Keratinocyte (primary cell): ENCODE measurements at regions not wholly inside any gene's neighbourhood (a gene's known extent, or its start where the extent isn't known, plus 50 kb on each side); places are given as distances from the start of the nearest gene placed in this dataset.

Source experiments
- DNase-seq: peaks from one replicate; pipeline ENCODE4 v3.0.0-alpha.2; 2011; ENCODE audit warnings: low read depth, missing footprints, low spot score
- FAIRE-seq: peaks from 2 replicates; lab custom pipeline; 2011; peaks lifted over from hg19 to GRCh38; lab: Jason Lieb, UNC
- H2AFZ ChIP-seq: 2 replicates; pipeline ENCODE4 v1.6.0; 2012; ENCODE audit warnings: low read length, control low read depth, inconsistent platforms; ENCODE audit not compliant: control insufficient read depth
- H3K27ac ChIP-seq: 2 replicates; pipeline ENCODE4 v1.5.1; 2011; ENCODE audit warnings: low read length; ENCODE audit not compliant: control insufficient read depth, insufficient read depth
- H3K27me3 ChIP-seq: 3 replicates; pipeline ENCODE4 v1.6.0; 2011; ENCODE audit warnings: low read length; ENCODE audit not compliant: control insufficient read depth, insufficient read depth; ENCODE audit errors: extremely low read depth
- H3K36me3 ChIP-seq, 2 experiments: 2 replicates in 1 of 2; 3 replicates in 1 of 2; pipeline ENCODE4 v1.5.1; 2011; ENCODE audit warnings: low read length in 2 of 2, mild to moderate bottlenecking in 1 of 2; ENCODE audit not compliant: control insufficient read depth in 2 of 2, insufficient read depth in 2 of 2; ENCODE audit errors: extremely low read depth in 1 of 2
- H3K4me1 ChIP-seq: 3 replicates; pipeline ENCODE4 v1.5.1; 2011; ENCODE audit warnings: low read length; ENCODE audit not compliant: control insufficient read depth, insufficient read depth; ENCODE audit errors: extremely low read depth
- H3K4me2 ChIP-seq: 3 replicates; pipeline ENCODE4 v1.6.0; 2011; ENCODE audit warnings: low read depth, low read length; ENCODE audit not compliant: control insufficient read depth, insufficient read depth; ENCODE audit errors: extremely low read depth
- H3K4me3 ChIP-seq, 3 experiments: fragments of 200-600 bp in 1 of 3; sonication (generic) in 1 of 3; 2 replicates in 2 of 3; 3 replicates in 1 of 3; pipeline ENCODE4 v1.5.1; 2011 to 2016; ENCODE audit warnings: low read length in 3 of 3, mild to moderate bottlenecking in 3 of 3, control low read depth in 2 of 3, inconsistent platforms in 1 of 3, low read depth in 1 of 3, mixed read lengths in 1 of 3, mixed run types in 1 of 3, moderate library complexity in 1 of 3; ENCODE audit not compliant: control insufficient read depth in 2 of 3, insufficient read depth in 2 of 3; ENCODE audit errors: extremely low read depth in 1 of 3
- H3K79me2 ChIP-seq: 2 replicates; pipeline ENCODE4 v1.6.0; 2012; ENCODE audit warnings: low read length; ENCODE audit not compliant: control insufficient read depth, insufficient read depth
- H3K9ac ChIP-seq: 3 replicates; pipeline ENCODE4 v1.6.0; 2011; ENCODE audit warnings: low read length; ENCODE audit not compliant: control insufficient read depth, insufficient read depth; ENCODE audit errors: extremely low read depth
- H3K9me1 ChIP-seq: 3 replicates; pipeline ENCODE4 v1.6.0; 2011; ENCODE audit warnings: low read length; ENCODE audit not compliant: control insufficient read depth, insufficient read depth; ENCODE audit errors: extremely low read depth
- H3K9me3 ChIP-seq: 2 replicates; pipeline ENCODE4 v1.5.1; 2012; ENCODE audit warnings: low read depth, low read length; ENCODE audit not compliant: control insufficient read depth
- H4K20me1 ChIP-seq: 3 replicates; pipeline ENCODE4 v1.6.0; 2011; ENCODE audit warnings: low read length; ENCODE audit not compliant: control insufficient read depth, insufficient read depth; ENCODE audit errors: extremely low read depth
- EZH2 ChIP-seq: IDR thresholded peaks from one replicate; pipeline ENCODE4 v1.6.1; 2012; ENCODE audit warnings: inconsistent platforms, mild to moderate bottlenecking, low read length, moderate library complexity
- dilution Hi-C: fragments of 300-500 bp; cut with MboI; formaldehyde crosslinking; loops from one replicate; pipeline ENCODE4 v1.7.0; 2020; ENCODE audit warnings: low sequenced_read_pairs; ENCODE audit not compliant: extremely low pct_ligation_motif_present
- TF ChIP-seq, protein P1 (sequence below), 3 experiments: IDR thresholded peaks in 1 of 3; conservative IDR thresholded peaks in 1 of 3; optimal IDR thresholded peaks in 1 of 3; 2 replicates in 2 of 3; 3 replicates in 1 of 3; pipeline versions ENCODE3 to v1.5.1; 2011; ENCODE audit warnings: low read length in 3 of 3, mild to moderate bottlenecking in 3 of 3, moderate library complexity in 2 of 3, control low read depth in 1 of 3, inconsistent platforms in 1 of 3; ENCODE audit not compliant: insufficient read depth in 2 of 3; ENCODE audit errors: extremely low read depth in 1 of 3

DNA sequence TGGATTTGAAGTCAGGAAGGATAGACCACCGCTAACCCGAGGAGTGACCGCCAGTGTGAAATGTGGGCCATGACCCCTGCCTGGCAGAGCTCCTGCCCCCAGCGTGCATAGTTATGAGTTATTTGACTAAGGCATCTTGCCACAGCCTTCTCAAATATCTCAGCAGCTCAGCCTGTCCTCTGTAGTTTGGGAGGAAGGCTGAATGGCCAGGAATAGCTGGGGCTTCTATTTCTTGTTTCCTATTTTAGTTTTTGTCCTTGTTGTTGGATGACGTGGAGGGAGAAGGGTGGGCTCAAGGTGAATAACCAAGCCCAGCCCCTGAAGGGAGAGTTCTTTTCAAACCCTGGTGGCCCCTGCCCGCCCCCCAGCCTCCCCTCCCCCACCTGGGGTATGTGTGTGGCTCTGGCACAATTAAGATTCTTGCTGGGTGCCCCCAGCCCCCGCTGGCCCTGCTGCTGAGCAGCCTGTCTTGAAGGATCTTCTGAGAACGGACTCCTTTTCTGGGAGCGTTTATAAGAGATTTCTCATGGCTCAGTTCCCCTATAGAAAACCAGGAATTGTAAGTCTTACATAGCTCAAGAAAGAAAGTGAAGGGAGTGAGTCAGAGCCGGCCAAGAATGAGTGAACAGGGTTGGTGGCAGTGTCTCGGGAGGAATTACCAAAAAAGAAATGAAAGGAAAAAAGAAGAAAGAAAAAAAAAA, 157.4 kb downstream of the GLI2 start:
- Histone ChIP-seq H3K4me1 (peaks cover 4% of the 10 kb centered on the region), H3K9ac (no peak overlapping the region), H3K9me1 (no peaks in the 10 kb centered on the region), H3K36me3 (no peaks in the 10 kb centered on the region), H2AFZ (no peak overlapping the region), H3K79me2 (no peaks in the 10 kb centered on the region), H3K27ac (no peak overlapping the region), H4K20me1 (no peaks in the 10 kb centered on the region), H3K9me3 (no peaks in the 10 kb centered on the region), H3K4me3 (no peak overlapping the region), H3K4me2 (no peak overlapping the region), H3K27me3 (peaks cover 5% of the 10 kb centered on the region)
- dilution Hi-C loops: no loop called here
- DNase-seq (no peak), FAIRE-seq (no peak)
- TF ChIP-seq, protein P1, sequence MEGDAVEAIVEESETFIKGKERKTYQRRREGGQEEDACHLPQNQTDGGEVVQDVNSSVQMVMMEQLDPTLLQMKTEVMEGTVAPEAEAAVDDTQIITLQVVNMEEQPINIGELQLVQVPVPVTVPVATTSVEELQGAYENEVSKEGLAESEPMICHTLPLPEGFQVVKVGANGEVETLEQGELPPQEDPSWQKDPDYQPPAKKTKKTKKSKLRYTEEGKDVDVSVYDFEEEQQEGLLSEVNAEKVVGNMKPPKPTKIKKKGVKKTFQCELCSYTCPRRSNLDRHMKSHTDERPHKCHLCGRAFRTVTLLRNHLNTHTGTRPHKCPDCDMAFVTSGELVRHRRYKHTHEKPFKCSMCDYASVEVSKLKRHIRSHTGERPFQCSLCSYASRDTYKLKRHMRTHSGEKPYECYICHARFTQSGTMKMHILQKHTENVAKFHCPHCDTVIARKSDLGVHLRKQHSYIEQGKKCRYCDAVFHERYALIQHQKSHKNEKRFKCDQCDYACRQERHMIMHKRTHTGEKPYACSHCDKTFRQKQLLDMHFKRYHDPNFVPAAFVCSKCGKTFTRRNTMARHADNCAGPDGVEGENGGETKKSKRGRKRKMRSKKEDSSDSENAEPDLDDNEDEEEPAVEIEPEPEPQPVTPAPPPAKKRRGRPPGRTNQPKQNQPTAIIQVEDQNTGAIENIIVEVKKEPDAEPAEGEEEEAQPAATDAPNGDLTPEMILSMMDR (optimal IDR thresholded peaks at IDR 0.05 in 1 of 3, IDR thresholded peaks at IDR 0.05 in 1 of 3, conservative IDR thresholded peaks at IDR 0.05 in 1 of 3; ENCODE audit: extremely low read depth in 1 of 3, insufficient read depth in 2 of 3, low read length in 3 of 3): no peak
- TF ChIP-seq EZH2: no peak

DNA sequence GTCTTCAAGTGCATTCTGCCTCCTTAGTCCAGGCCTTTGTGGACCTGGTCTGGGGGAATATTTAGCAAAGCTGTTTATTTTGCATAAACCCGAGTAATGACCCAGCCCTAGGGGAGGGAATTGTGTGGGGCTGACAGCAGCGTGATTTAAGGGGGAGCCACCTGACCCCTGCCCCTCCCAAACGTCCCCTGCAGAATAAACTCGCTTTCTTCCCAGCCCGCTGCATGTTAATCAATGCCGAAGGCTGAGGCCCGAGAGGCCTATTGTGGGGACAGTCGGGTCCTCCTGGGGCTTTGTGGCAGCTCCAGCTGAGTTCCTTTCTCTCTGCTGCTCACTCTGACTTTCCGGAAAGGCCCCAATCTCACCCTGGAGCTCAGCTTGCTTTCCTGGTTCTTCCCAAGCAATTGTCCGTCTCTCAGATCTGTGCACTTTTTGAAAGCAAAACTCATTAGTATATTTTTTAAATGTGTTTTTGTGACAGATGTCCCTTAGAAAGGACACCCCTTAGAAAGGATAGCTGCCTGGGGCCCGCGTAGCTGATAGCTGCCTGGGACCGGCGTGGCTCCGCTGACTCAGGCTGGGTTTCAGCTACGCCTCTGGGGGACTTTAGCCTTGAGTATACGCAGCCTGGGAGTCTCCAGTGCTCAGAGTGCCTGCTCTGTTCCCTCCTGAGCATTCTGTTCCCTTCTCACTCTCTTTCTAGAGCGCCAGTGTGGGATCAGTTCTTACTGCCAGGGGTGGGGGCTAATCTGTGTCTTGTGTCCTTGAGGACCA, 158.3 kb downstream of the GLI2 start:
- no peaks in the 10 kb centered on the region for H4K20me1 ChIP-seq
- no peaks in the 10 kb centered on the region for H3K9me1 ChIP-seq
- no peak overlapping the region for H3K27ac ChIP-seq
- no peak overlapping the region for H3K4me2 ChIP-seq
- dilution Hi-C loops: no loop called here
- H2AFZ ChIP-seq: no peak overlapping the region
- DNase-seq: no peak
- no peak overlapping the region for H3K4me3 ChIP-seq
- no peaks in the 10 kb centered on the region for H3K79me2 ChIP-seq
- no peaks in the 10 kb centered on the region for H3K36me3 ChIP-seq
- no peak overlapping the region for H3K9ac ChIP-seq
- no peak for FAIRE-seq
- H3K4me1 ChIP-seq: peaks cover 4% of the 10 kb centered on the region
- H3K27me3 ChIP-seq: peaks cover 5% of the 10 kb centered on the region
- H3K9me3 ChIP-seq: no peaks in the 10 kb centered on the region
- TF ChIP-seq, protein P1 (optimal IDR thresholded peaks at IDR 0.05 in 1 of 3, IDR thresholded peaks at IDR 0.05 in 1 of 3, conservative IDR thresholded peaks at IDR 0.05 in 1 of 3; ENCODE audit: extremely low read depth in 1 of 3, insufficient read depth in 2 of 3, low read length in 3 of 3): no peak
- no peak for TF ChIP-seq EZH2
